ENCODE measurements at regions not wholly inside any gene's neighbourhood (a gene's known extent, or its start where the extent isn't known, plus 50 kb on each side); places are given as distances from the start of the nearest gene placed in this dataset.
"Not testable (repeated sequence)": the region's sequence is repeated elsewhere in the genome, so short reads cannot be mapped to it uniquely, and the experiment has no call there.

DNA sequence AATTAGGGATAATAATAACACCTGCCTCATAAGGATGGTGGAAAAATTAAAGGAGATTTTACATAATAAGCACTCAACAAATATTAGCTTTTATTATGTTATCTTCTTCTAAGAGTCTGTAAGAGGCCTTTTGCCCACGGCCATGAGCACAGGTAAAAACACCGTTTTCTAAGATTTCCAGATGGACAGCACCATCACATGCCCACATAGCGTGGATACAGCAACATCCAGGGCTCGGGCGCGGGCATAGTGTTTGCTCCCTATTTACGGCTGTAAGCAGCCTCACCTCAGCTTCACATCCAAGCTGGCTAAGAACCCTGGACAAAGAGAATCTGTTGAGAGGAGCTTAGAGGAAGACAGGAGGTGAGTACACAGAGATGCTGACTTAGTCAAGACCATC is 216.4 kb upstream of the IRF2BP2 start:
- Histone ChIP-seq H3K4me2 (ENCODE audit: low read length) (no peak overlapping the region), H3K4me3 (ENCODE audit: low read depth, low read length, poor library complexity, severe bottlenecking) (no peak overlapping the region), H3K79me2 (ENCODE audit: insufficient read depth, low read length) (no peaks in the 10 kb centered on the region), H4K20me1 (ENCODE audit: insufficient read depth, low read length) (no peaks in the 10 kb centered on the region), H2AFZ (ENCODE audit: low read length) (no peak overlapping the region), H3K27ac (ENCODE audit: low read depth, low read length, poor library complexity, severe bottlenecking) (no peak overlapping the region), H3K36me3 (ENCODE audit: insufficient read depth, low read length) (no peaks in the 10 kb centered on the region), H3K27me3 (ENCODE audit: insufficient read depth, low read length) (peaks cover 3% of the 10 kb centered on the region; the same call in 1 of the 2 replicates), H3K9me2 (ENCODE audit: low read depth, low read length) (no peaks in the 10 kb centered on the region), H3K4me1 (ENCODE audit: insufficient read depth, low read length, severe bottlenecking) (no peaks in the 10 kb centered on the region), H3K9ac (ENCODE audit: low read length) (no peak overlapping the region), H3K9me3 (ENCODE audit: low read length) (no peaks in the 10 kb centered on the region), H3F3A (ENCODE audit: insufficient read depth, low read length) (no peaks in the 10 kb centered on the region)
- TF ChIP-seq, protein P1, sequence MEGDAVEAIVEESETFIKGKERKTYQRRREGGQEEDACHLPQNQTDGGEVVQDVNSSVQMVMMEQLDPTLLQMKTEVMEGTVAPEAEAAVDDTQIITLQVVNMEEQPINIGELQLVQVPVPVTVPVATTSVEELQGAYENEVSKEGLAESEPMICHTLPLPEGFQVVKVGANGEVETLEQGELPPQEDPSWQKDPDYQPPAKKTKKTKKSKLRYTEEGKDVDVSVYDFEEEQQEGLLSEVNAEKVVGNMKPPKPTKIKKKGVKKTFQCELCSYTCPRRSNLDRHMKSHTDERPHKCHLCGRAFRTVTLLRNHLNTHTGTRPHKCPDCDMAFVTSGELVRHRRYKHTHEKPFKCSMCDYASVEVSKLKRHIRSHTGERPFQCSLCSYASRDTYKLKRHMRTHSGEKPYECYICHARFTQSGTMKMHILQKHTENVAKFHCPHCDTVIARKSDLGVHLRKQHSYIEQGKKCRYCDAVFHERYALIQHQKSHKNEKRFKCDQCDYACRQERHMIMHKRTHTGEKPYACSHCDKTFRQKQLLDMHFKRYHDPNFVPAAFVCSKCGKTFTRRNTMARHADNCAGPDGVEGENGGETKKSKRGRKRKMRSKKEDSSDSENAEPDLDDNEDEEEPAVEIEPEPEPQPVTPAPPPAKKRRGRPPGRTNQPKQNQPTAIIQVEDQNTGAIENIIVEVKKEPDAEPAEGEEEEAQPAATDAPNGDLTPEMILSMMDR (IDR thresholded peaks at IDR 0.05; ENCODE audit: low read length): no peak
- no peak for TF ChIP-seq EZH2 (IDR thresholded peaks at IDR 0.05; ENCODE audit: borderline replicate concordance, low read length)

DNA sequence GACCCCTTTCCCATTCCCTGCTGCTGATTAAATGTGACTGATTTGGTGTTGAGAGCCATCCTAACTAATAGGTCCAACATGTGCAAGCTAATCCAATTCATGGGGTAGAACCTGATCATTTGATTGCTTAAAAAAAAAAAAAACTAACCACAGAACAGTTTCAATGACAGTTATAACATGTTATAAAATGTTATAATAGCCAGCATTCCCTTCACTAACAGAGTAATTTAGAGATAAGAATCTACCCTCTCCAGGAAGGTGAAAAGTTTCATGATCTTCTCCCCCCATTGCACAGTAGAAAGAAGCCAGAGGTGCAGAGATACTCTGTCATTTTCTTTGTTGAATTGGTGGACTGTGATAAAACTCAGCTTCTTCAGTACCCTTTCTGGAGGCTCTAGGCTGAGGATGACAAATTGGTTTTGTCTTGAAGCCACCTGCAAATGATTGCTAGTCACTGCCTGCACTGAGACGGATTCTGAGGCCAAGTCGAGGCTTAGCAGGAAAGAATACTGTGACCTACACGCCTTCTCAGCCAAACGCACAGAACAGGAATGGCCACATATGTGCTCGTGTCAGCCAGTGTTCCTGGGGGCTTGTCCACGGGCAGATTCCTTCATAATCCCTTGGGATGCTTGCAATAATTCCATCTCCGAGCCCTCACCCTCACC is 215.7 kb upstream of the IRF2BP2 start:
- Histone ChIP-seq H3K4me3 (ENCODE audit: low read depth, low read length, poor library complexity, severe bottlenecking) (no peak overlapping the region), H3K36me3 (ENCODE audit: insufficient read depth, low read length) (no peaks in the 10 kb centered on the region), H3K9me3 (ENCODE audit: low read length) (no peaks in the 10 kb centered on the region), H3K4me2 (ENCODE audit: low read length) (no peak overlapping the region), H4K20me1 (ENCODE audit: insufficient read depth, low read length) (no peaks in the 10 kb centered on the region), H3K4me1 (ENCODE audit: insufficient read depth, low read length, severe bottlenecking) (no peaks in the 10 kb centered on the region), H3K27ac (ENCODE audit: low read depth, low read length, poor library complexity, severe bottlenecking) (no peak overlapping the region), H3K9ac (ENCODE audit: low read length) (no peak overlapping the region), H3K27me3 (ENCODE audit: insufficient read depth, low read length) (peaks cover 3% of the 10 kb centered on the region; the same call in 1 of the 2 replicates), H3K9me2 (ENCODE audit: low read depth, low read length) (no peaks in the 10 kb centered on the region), H3K79me2 (ENCODE audit: insufficient read depth, low read length) (no peaks in the 10 kb centered on the region), H2AFZ (ENCODE audit: low read length) (no peak overlapping the region), H3F3A (ENCODE audit: insufficient read depth, low read length) (no peaks in the 10 kb centered on the region)
- TF ChIP-seq EZH2 (IDR thresholded peaks at IDR 0.05; ENCODE audit: borderline replicate concordance, low read length): no peak
- TF ChIP-seq, protein P1 (IDR thresholded peaks at IDR 0.05; ENCODE audit: low read length): no peak

DNA sequence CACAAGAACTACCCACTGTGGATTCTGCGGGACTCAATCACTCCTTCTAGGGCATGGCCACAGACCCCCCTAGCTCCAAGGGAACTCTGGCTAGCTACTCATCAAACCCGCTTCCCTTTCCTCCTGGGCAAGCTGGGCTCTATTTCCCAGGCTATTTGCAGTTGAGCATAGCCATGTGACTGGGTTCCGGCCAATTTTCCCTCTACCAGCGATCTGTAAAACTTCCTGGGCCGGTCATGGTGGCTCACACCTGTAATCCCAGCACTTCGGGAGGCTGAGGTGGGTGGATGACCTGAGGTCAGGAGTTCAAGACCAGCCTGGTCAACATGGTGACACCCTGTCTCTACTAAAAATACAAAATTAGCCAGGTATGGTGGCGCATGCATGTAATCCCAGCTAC is 214.9 kb upstream of the IRF2BP2 start:
- H3K4me2 ChIP-seq (ENCODE audit: low read length); H3K9ac ChIP-seq (ENCODE audit: low read length); H3K4me1 ChIP-seq (ENCODE audit: insufficient read depth, low read length, severe bottlenecking); H3K27ac ChIP-seq (ENCODE audit: low read depth, low read length, poor library complexity, severe bottlenecking); H3F3A ChIP-seq (ENCODE audit: insufficient read depth, low read length); H3K4me3 ChIP-seq (ENCODE audit: low read depth, low read length, poor library complexity, severe bottlenecking); H2AFZ ChIP-seq (ENCODE audit: low read length); H3K9me3 ChIP-seq (ENCODE audit: low read length); H3K27me3 ChIP-seq (ENCODE audit: insufficient read depth, low read length); H4K20me1 ChIP-seq (ENCODE audit: insufficient read depth, low read length); H3K9me2 ChIP-seq (ENCODE audit: low read depth, low read length); H3K79me2 ChIP-seq (ENCODE audit: insufficient read depth, low read length); H3K36me3 ChIP-seq (ENCODE audit: insufficient read depth, low read length): not testable (repeated sequence)
